ENCODE measurements at regions not wholly inside any gene's neighbourhood (a gene's known extent, or its start where the extent isn't known, plus 50 kb on each side); places are given as distances from the start of the nearest gene placed in this dataset.

DNA sequence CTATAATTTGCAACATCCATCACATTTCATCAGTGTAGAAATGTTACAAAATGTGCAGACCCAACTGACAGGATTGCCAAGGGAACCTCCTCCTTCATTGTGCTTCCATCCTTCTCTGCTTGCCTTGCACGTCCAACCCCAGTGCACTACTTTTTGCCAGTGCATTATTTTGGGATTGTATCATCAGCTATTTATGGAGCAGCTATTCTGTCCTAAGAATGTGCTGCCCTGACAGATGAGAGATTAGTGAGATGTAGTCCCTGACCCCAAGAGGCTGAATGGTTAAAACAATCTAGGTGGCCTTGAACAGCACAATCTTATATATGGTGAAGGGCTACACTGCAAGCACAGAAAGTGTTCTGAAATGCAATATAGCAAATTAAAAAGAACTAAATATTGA lies 935.8 kb downstream of the IGSF11 start:
- TF ChIP-seq, protein P1, sequence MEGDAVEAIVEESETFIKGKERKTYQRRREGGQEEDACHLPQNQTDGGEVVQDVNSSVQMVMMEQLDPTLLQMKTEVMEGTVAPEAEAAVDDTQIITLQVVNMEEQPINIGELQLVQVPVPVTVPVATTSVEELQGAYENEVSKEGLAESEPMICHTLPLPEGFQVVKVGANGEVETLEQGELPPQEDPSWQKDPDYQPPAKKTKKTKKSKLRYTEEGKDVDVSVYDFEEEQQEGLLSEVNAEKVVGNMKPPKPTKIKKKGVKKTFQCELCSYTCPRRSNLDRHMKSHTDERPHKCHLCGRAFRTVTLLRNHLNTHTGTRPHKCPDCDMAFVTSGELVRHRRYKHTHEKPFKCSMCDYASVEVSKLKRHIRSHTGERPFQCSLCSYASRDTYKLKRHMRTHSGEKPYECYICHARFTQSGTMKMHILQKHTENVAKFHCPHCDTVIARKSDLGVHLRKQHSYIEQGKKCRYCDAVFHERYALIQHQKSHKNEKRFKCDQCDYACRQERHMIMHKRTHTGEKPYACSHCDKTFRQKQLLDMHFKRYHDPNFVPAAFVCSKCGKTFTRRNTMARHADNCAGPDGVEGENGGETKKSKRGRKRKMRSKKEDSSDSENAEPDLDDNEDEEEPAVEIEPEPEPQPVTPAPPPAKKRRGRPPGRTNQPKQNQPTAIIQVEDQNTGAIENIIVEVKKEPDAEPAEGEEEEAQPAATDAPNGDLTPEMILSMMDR (IDR thresholded peaks at IDR 0.05), result no peak
- TF ChIP-seq POLR2A (IDR thresholded peaks at IDR 0.05), result no peak

All from thyroid gland (tissue), 4 donors.